Activated T-cell treated with anti-CD3 and anti-CD28 coated beads, Interleukin-2, amount 50 U/mL, for 4 hours (primary cell): ENCODE measurements at regions not wholly inside any gene's neighbourhood (a gene's known extent, or its start where the extent isn't known, plus 50 kb on each side); places are given as distances from the start of the nearest gene placed in this dataset.
"Not testable (repeated sequence)": the region's sequence is repeated elsewhere in the genome, so short reads cannot be mapped to it uniquely, and the experiment has no call there.

Experiments
- ATAC-seq, 2 donors: fragments of 200-7000 bp; cut with Tn5 transposase; one replicate each; pipeline ENCODE4 v1.10.0; 2021
- DNase-seq: peaks from one replicate; pipeline ENCODE4 v3.0.0-alpha.2; 2020
- H3K27me3 Mint-ChIP-seq: one replicate; pipeline ENCODE4 v1.8.0; 2021; ENCODE audit warnings: low read depth, mixed read lengths
- H3K36me3 Mint-ChIP-seq: one replicate; pipeline ENCODE4 v1.8.0; 2022; ENCODE audit warnings: mixed read lengths; ENCODE audit not compliant: insufficient read depth
- H3K4me1 Mint-ChIP-seq: one replicate; pipeline ENCODE4 v1.8.0; 2021; ENCODE audit warnings: low read depth, mixed read lengths
- H3K4me3 Mint-ChIP-seq: one replicate; pipeline ENCODE4 v1.8.0; 2021; ENCODE audit warnings: mild to moderate bottlenecking, moderate library complexity, mixed read lengths
- H3K9me3 Mint-ChIP-seq: one replicate; pipeline ENCODE4 v1.8.0; 2021; ENCODE audit warnings: mixed read lengths

DNA sequence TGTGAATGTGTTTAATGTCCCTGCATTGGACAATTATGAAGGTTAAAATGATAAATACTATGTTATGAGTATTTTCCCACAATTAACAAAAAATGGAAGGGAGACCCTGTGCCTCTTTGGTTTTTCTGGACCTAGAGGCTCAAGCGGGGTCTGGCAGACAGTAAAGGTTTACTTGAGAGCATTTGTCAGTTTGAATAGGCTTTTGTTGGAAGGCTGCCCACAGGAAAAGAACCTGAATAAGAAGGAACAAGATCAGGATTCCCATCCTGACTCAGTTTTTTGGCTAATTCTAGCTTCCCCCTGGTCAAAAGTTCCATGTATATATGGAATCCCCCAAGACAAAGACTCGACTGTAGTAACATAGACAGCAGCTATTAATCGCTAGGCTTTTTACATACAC is 150.9 kb upstream of the JUN start:
- ATAC-seq (no peak), DNase-seq (no peak)
- Mint-ChIP-seq H3K36me3 (no peaks in the 10 kb centered on the region), H3K27me3 (no peaks in the 10 kb centered on the region), H3K4me3 (no peak overlapping the region), H3K9me3 (no peaks in the 10 kb centered on the region), H3K4me1 (peaks cover 29% of the 10 kb centered on the region)

DNA sequence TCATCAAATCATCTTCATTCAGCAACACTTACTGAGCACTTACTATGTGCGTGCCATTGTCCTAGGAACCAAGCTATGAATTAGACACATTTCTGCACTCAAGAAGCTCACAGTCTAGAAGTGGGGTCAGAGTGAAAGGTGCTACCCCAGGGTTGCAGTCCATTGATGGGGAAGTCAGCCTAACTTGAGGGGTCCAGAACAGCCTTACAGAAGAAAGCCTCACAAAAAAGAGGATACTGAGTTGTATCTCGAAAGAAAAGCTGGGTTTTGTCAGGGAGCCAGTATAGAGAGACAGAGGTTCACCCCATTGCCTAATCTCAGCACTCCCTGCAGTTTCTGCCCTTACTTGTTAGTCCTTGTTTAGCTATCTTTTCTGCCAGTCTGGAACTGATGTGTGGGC is 153.1 kb upstream of the JUN start:
- ATAC-seq (no peak), DNase-seq (no peak)
- H3K4me1 Mint-ChIP-seq, result peaks cover 45% of the 10 kb centered on the region
- no peaks in the 10 kb centered on the region for H3K27me3 Mint-ChIP-seq
- H3K4me3 Mint-ChIP-seq, result no peak overlapping the region
- H3K36me3 Mint-ChIP-seq, result no peaks in the 10 kb centered on the region
- H3K9me3 Mint-ChIP-seq, result no peaks in the 10 kb centered on the region

DNA sequence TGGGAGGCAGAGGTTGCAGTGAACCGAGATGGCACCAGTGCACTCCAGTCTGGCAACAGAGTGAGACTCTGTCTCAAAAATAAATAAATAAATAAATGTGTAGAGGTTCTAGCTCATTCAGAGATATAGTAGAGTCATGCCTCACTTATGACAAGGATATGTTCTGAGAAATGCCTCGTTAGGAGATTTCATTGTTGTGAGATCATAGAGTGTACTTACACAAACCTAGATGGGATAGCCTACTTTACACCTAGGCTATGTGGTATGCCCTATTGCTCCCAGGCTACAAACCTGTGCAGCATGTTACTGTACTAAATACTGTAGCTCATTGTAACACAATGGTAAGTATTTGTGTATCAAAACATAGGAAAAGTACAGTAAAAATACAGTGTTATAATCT is 155.3 kb upstream of the JUN start:
- H3K27me3 Mint-ChIP-seq, result no peaks in the 10 kb centered on the region
- H3K4me3 Mint-ChIP-seq, result no peak overlapping the region
- ATAC-seq, result no peak
- no peak for DNase-seq
- H3K4me1 Mint-ChIP-seq, result peaks cover 54% of the 10 kb centered on the region
- H3K36me3 Mint-ChIP-seq, result no peaks in the 10 kb centered on the region
- H3K9me3 Mint-ChIP-seq, result no peaks in the 10 kb centered on the region

DNA sequence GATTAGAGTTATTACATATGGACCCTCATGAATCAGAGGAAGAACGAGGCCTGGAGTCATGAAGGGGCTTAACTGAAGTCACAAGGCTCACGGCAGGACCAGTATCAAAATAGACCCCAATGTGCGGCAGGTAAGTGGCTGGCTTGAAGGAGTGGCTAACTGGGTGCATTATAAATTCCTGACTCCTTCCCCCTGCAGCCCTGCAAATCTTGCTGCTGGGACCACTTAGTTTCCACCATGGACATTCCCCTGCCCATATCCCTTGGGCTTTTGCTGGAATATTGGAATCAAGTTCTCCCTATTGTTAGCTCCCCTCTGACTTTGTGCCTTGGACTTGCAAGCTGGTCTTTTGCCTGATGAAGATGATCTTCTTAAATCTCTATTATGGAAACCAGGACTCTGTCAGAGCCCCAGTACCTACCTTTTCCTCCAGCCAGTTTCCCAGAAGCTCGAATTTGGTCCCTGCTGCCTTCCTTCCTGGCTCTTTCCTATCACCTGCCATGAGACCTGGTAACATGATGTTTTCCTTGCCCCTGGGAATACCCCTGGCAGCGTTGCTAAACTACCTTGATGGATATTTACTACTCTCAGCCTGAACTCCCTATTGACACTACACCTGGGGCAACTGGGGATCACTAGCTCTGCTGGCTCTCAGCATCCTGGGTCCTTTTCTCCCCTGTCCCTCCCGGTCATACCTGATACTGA is 156.0 kb upstream of the JUN start:
- no peaks in the 10 kb centered on the region for H3K36me3 Mint-ChIP-seq
- ATAC-seq (no peak), DNase-seq (no peak)
- no peaks in the 10 kb centered on the region for H3K27me3 Mint-ChIP-seq
- no peak overlapping the region for H3K4me3 Mint-ChIP-seq
- peaks cover 61% of the 10 kb centered on the region for H3K4me1 Mint-ChIP-seq
- no peaks in the 10 kb centered on the region for H3K9me3 Mint-ChIP-seq

DNA sequence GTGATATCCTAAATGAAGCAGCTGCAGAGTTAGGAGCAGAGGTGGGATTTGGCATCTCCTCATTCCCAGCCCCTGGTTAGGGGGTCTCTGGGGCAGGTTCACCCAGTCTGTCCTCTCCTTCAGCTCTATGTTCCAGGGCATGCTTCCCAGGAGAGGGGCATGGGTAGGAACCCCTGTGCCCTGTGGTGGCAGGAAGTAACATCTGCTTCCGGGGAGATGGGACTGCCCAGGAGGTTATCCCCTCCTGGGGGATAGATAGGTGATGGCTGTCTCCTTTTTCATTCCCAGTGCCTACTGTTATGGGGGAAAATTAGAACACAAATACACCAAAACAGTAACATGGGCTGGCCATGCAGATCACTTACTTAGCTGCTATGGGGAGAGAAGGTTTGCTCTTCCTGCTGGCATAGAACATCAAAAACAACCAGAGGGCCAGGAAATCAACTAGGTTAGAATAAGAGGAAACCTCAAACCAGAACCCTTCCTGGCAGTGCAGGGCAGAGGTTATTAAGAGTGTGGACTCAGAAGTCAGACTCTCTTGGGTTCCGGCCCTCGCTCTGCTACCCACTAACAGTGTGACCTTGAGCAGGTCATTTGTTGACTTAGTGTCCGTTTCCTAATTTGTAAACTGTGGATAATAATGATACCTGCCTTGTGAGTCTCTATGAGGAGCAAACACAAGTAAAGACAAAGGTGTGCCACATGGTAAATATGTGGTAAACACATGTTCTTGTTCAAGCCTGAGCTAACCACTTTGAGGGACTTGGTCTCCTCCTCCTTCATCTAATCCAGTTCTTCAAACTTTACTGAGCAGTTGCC is 157.8 kb upstream of the JUN start:
- Mint-ChIP-seq H3K4me1 (peaks cover 66% of the 10 kb centered on the region), H3K4me3 (peak overlapping the region; percentile 17), H3K27me3 (no peaks in the 10 kb centered on the region), H3K9me3 (no peaks in the 10 kb centered on the region), H3K36me3 (no peaks in the 10 kb centered on the region)
- ATAC-seq (peak; percentile 40 to 50), DNase-seq (no peak)

DNA sequence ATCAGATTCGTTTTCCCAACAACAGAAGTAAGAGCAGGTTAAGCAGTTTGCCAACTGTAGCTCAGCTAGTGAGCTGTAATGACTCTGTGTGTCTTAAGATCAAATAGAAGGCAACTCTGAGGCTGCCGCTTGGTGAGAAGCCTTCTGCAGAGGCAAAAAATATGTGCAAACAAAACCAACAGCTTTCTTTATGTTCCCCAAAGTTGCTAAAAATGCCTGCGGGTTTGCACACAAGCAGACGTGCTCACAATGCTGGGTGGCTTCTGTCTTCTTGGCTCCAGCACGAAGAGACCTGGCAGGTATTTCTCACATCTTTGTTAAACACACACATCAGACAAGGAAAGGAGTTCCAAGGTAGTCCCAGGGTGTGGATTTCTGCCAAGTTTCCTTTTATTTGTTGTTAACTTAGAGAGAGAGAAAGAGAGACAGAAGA is 158.9 kb upstream of the JUN start:
- Mint-ChIP-seq H3K36me3 (no peaks in the 10 kb centered on the region), H3K27me3 (no peaks in the 10 kb centered on the region), H3K4me3 (no peak overlapping the region), H3K9me3 (no peaks in the 10 kb centered on the region), H3K4me1 (peaks cover 65% of the 10 kb centered on the region)
- ATAC-seq (peak in 1 of 2 donors; percentile 6), DNase-seq (no peak)

DNA sequence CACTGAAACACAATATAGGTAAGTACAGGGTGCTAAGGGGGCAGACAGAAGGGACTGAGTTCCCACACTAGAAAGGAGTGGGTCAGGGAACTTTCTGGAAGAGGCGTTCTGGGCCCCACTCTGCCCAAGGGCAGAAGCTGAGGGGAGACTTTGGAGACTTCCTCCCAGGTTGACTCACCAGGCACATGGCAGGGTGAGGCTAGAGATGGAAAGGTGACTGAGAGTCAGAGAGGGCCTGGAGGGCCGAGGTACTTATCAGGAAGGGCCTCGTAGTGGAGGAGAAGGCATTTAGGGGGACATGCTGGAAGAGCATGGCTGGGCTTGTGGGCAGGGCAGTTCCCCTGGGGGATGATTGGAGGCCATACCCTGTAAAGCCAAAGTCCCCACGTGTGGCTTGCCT is 159.9 kb upstream of the JUN start:
- H3K9me3 Mint-ChIP-seq, result no peaks in the 10 kb centered on the region
- no peak overlapping the region for H3K4me3 Mint-ChIP-seq
- H3K36me3 Mint-ChIP-seq, result no peaks in the 10 kb centered on the region
- no peak for DNase-seq
- H3K4me1 Mint-ChIP-seq, result peaks cover 68% of the 10 kb centered on the region
- H3K27me3 Mint-ChIP-seq, result no peaks in the 10 kb centered on the region
- peak in 1 of 2 donors; percentile 23 for ATAC-seq

DNA sequence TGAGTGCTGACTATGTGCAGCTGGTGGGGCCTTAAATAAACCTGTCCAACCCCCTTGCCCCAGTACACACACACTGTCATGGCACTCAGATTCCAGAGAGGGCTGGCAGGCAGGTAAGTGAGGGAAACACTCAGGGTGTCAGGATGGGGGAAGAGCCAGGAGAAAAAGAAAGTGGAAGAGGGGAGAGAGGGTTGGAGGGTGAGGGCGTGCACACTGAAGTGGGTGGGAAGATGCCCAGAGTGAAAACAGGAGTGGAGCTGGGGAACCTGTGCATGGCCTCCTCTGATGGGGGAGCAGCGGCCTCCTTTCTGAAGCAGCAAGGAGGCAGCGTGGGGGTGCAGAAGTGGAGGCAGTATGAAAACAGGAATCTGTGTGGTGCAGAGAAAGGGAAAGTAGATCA is 160.6 kb upstream of the JUN start:
- ATAC-seq, result peak in 1 of 2 donors; percentile 15
- no peaks in the 10 kb centered on the region for H3K36me3 Mint-ChIP-seq
- H3K9me3 Mint-ChIP-seq, result no peaks in the 10 kb centered on the region
- no peak for DNase-seq
- no peak overlapping the region for H3K4me3 Mint-ChIP-seq
- H3K4me1 Mint-ChIP-seq, result peaks cover 74% of the 10 kb centered on the region
- no peaks in the 10 kb centered on the region for H3K27me3 Mint-ChIP-seq

DNA sequence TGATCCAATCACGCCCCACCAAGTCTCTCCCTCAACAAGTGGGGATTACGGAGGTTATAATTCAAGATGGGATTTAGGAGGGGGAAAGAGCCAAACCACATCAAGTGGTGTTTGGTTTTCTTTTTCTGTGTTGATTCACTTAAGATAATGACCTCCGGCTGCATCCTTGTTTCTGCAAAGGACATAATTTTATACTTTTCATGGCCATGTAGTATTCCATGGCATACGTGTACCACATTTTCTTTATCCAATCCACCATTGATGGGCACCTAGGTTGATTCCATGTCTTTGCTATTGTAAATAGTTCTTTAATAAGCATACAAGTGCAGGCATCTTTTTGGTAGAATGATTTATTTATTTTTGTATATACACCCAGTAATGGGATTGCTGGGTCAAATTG is 162.5 kb upstream of the JUN start:
- Mint-ChIP-seq H3K36me3 (no peaks in the 10 kb centered on the region), H3K4me1 (peaks cover 59% of the 10 kb centered on the region), H3K27me3 (no peaks in the 10 kb centered on the region), H3K4me3 (no peak overlapping the region), H3K9me3 (no peaks in the 10 kb centered on the region)
- no peak for DNase-seq
- ATAC-seq, result no peak

DNA sequence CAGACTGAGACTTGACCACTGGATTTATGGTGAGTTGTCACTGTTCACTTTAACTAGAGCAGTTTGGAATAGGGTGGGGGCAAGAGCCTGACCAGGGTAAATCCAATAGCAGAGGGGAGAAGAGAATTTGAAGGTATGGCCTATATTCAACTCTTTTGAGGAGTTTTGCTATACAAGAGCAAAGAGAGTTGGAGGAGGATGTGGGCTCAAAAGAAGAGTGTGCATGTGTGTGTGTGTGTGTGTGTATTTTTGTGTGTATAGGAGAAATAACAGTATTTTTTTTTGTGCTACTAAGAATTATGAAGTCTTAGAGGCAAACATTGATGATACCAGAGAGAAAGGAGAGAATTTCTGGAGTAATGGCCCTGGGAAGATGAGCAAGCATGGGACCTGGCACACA is 164.8 kb upstream of the JUN start:
- no peak for ATAC-seq
- no peak for DNase-seq
- no peaks in the 10 kb centered on the region for H3K36me3 Mint-ChIP-seq
- no peaks in the 10 kb centered on the region for H3K27me3 Mint-ChIP-seq
- H3K4me3 Mint-ChIP-seq, result no peak overlapping the region
- no peaks in the 10 kb centered on the region for H3K9me3 Mint-ChIP-seq
- peaks cover 36% of the 10 kb centered on the region for H3K4me1 Mint-ChIP-seq

DNA sequence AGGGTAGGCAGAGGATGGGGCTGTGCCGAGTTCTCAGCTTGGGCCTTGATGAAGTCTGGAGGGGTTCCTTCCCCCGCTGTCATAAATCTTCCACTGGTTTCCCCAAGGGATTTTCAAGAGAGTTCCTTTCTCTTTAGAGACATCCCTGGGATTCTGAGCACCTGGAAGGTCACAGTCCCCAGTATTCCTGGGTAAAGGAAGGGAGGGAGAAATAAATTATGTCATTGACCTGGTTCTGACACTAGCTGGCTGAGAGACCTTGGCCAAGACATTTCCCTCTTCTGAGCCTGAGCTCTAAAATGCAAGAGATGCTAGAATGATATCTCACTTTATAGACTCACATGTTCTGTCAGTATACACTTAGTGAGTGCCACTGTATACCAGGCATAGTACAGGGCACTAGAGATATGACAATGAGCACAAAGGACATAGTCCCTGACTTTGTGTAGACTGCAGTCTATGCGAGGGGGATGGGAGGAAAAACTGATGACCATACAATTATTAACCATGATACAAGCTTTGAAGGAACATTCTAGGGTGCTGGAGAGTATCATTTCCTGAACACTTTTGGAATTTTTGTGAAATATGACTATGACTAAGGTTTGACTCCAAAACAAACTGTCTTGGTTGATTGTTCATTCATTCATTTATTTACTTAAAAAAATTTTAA is 165.8 kb upstream of the JUN start:
- Mint-ChIP-seq H3K4me1 (peaks cover 26% of the 10 kb centered on the region), H3K27me3 (no peaks in the 10 kb centered on the region), H3K4me3 (no peak overlapping the region), H3K9me3 (no peaks in the 10 kb centered on the region), H3K36me3 (no peaks in the 10 kb centered on the region)
- ATAC-seq (no peak), DNase-seq (no peak)

DNA sequence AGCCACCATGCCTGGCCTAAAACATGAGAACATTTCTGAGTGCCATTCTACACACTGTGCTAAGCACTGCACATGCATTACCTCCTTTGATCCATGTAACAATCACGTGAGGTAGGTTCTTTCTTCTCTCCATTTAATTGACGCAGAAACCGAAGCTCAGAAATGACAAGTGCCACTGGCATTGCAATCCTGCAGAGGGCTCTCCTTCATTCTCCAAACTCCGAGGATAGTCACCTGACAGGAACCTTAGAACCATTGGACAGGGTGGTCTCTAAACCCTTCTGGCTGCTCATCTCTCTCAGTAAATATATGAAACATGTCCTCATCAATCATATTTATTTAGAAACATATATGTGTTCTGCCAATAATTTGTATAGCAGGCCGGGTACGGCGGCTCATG is 167.1 kb upstream of the JUN start:
- peaks cover 19% of the 10 kb centered on the region for H3K4me1 Mint-ChIP-seq
- no peaks in the 10 kb centered on the region for H3K36me3 Mint-ChIP-seq
- no peak for ATAC-seq
- no peaks in the 10 kb centered on the region for H3K27me3 Mint-ChIP-seq
- no peak for DNase-seq
- no peaks in the 10 kb centered on the region for H3K9me3 Mint-ChIP-seq
- H3K4me3 Mint-ChIP-seq, result no peak overlapping the region

DNA sequence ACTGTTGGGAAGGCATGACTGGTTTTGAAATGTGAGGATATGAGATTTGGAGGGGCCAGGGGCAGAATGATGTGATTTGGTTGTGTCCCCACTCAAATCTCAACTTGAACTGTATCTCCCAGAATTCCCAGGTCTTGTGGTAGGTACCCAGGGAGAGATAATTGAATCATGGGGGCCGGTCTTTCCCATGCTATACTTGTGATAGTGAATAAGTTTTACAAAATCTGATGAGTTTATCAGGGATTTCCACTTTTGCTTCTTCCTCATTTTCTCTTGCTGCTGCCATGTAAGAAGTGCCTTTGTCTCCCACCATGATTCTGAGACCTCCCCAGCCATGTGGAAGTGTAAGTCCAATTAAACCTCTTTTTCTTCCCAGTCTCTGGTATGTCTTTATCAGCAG is 170.1 kb upstream of the JUN start:
- H3K9me3 Mint-ChIP-seq, result not testable (repeated sequence)

DNA sequence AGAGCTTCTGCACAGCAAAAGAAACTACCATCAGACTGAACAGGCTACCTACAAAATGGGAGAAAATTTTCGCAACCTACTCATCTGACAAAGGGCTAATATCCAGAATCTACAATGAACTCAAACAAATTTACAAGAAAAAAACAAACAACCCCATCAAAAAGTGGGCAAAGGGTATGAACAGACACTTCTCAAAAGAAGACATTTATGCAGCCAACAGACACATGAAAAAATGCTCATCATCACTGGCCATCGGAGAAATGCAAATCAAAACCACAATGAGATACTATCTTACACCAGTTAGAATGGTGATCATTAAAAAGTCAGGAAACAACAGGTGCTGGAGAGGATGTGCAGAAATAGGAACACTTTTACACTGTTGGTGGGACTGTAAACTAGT is 179.4 kb upstream of the JUN start:
- not testable (repeated sequence) for H3K36me3 Mint-ChIP-seq

More for the DNA sequence above, 170.1 kb upstream of the JUN start:
- not testable (repeated sequence) for H3K4me3 Mint-ChIP-seq, H3K4me1 Mint-ChIP-seq, DNase-seq, H3K27me3 Mint-ChIP-seq, H3K36me3 Mint-ChIP-seq, ATAC-seq

DNA sequence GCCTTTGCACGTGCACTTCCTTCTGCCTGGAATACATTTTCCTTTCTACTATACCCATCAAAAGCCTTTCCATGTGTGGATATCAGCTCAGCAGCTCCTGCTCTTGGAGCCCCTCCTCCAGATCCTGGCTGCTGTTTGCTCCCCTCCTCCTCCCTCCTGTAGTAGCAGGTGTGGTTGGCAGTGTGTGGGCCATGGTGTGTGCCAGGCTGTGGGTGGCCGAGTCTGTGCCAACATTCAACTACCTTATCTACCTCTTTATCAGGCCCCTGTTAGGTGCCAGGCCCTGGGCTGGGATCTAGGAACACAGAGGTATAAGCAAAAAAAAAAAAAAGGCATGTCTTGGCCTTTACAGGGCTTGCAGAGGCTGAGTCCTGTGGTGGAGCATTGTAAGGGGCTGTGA is 180.6 kb upstream of the JUN start:
- Mint-ChIP-seq H3K9me3 (no peaks in the 10 kb centered on the region), H3K27me3 (no peaks in the 10 kb centered on the region), H3K36me3 (no peaks in the 10 kb centered on the region), H3K4me3 (no peak overlapping the region), H3K4me1 (peaks cover 37% of the 10 kb centered on the region)
- no peak for ATAC-seq
- no peak for DNase-seq

More for the DNA sequence above, 179.4 kb upstream of the JUN start:
- not testable (repeated sequence) for H3K9me3 Mint-ChIP-seq, ATAC-seq, DNase-seq, H3K27me3 Mint-ChIP-seq, H3K4me3 Mint-ChIP-seq
- peaks cover 26% of the 10 kb centered on the region for H3K4me1 Mint-ChIP-seq
